ENCODE measurements at regions not wholly inside any gene's neighbourhood (a gene's known extent, or its start where the extent isn't known, plus 50 kb on each side); places are given as distances from the start of the nearest gene placed in this dataset.

- WGBS, result 86% methylated on average over 2 of the region's 2 CpGs
- no peak for TF ChIP-seq HNF4A (conservative IDR thresholded peaks at IDR 0.05)
- no peak for TF ChIP-seq FOXA2 (IDR thresholded peaks at IDR 0.05)
- TF ChIP-seq ZBTB33 (IDR thresholded peaks at IDR 0.05), result no peak
- TF ChIP-seq RAD21 (IDR thresholded peaks at IDR 0.05), result no peak
- no peak for TF ChIP-seq YY1 (IDR thresholded peaks at IDR 0.05)
- TF ChIP-seq ATF3 (IDR thresholded peaks at IDR 0.05), result no peak
- no peak for TF ChIP-seq MAX (IDR thresholded peaks at IDR 0.05)
- TF ChIP-seq REST (IDR thresholded peaks at IDR 0.05), result no peak
- no peak for TF ChIP-seq HNF4G (IDR thresholded peaks at IDR 0.05)
- no peak for TF ChIP-seq EGR1 (IDR thresholded peaks at IDR 0.05; ENCODE audit: low read depth in 2 of 2)
- no peak for TF ChIP-seq CTCF (IDR thresholded peaks at IDR 0.05; ENCODE audit: low read depth, low read length, missing input control)
- DNase-seq (ENCODE audit: low spot score), result no peak
- H3K27ac ChIP-seq (ENCODE audit: low read depth in 1 of 2, low read length in 2 of 2), result no peak overlapping the region
- no peaks in the 10 kb centered on the region for H3K36me3 ChIP-seq (ENCODE audit: control insufficient read depth in 4 of 4, insufficient read depth in 3 of 4, low read depth in 1 of 4, low read length in 3 of 4)
- no peaks in the 10 kb centered on the region for H3K4me1 ChIP-seq (ENCODE audit: control insufficient read depth in 4 of 4, insufficient read depth in 4 of 4, low read length in 3 of 4)
- H3K9ac ChIP-seq (ENCODE audit: low read depth in 1 of 2, low read length in 2 of 2), result no peak overlapping the region
- H3K4me3 ChIP-seq (ENCODE audit: low read depth in 1 of 3, low read length in 3 of 3), result no peak overlapping the region
- H3K9me3 ChIP-seq (ENCODE audit: control insufficient read depth in 4 of 4, low read length in 3 of 4), result peaks cover 0 to 1% (median 0%) of the 10 kb centered on the region in 4 donors
- no peaks in the 10 kb centered on the region for H3K27me3 ChIP-seq (ENCODE audit: control insufficient read depth in 4 of 4, insufficient read depth in 4 of 4, low read length in 3 of 4)
Measured at GRCh38 chr6:84615113-84615850, 149.1 kb downstream of the TBX18 start.

- Histone ChIP-seq H3K27ac (ENCODE audit: low read depth in 1 of 2, low read length in 2 of 2) (no peak overlapping the region), H3K9ac (ENCODE audit: low read depth in 1 of 2, low read length in 2 of 2) (no peak overlapping the region), H3K4me3 (ENCODE audit: low read depth in 1 of 3, low read length in 3 of 3) (no peak overlapping the region), H3K36me3 (ENCODE audit: control insufficient read depth in 4 of 4, insufficient read depth in 3 of 4, low read depth in 1 of 4, low read length in 3 of 4) (no peaks in the 10 kb centered on the region), H3K4me1 (ENCODE audit: control insufficient read depth in 4 of 4, insufficient read depth in 4 of 4, low read length in 3 of 4) (no peaks in the 10 kb centered on the region), H3K27me3 (ENCODE audit: control insufficient read depth in 4 of 4, insufficient read depth in 4 of 4, low read length in 3 of 4) (no peaks in the 10 kb centered on the region), H3K9me3 (ENCODE audit: control insufficient read depth in 4 of 4, low read length in 3 of 4) (no peaks in the 10 kb centered on the region)
- no peak for DNase-seq (ENCODE audit: low spot score)
- WGBS, result 57% methylated on average over 2 of the region's 2 CpGs
- TF ChIP-seq RXRA (IDR thresholded peaks at IDR 0.05) (no peak), SP1 (IDR thresholded peaks at IDR 0.05) (no peak), GABPA (IDR thresholded peaks at IDR 0.05 in 1 of 2, conservative IDR thresholded peaks at IDR 0.05 in 1 of 2) (no peak), ZBTB33 (IDR thresholded peaks at IDR 0.05) (no peak), HNF4G (IDR thresholded peaks at IDR 0.05) (no peak), EGR1 (IDR thresholded peaks at IDR 0.05; ENCODE audit: low read depth in 2 of 2) (no peak), HNF4A (conservative IDR thresholded peaks at IDR 0.05) (no peak), YY1 (IDR thresholded peaks at IDR 0.05) (no peak), FOXA2 (IDR thresholded peaks at IDR 0.05) (no peak), REST (IDR thresholded peaks at IDR 0.05) (no peak), FOXA1 (IDR thresholded peaks at IDR 0.05) (no peak), RAD21 (IDR thresholded peaks at IDR 0.05) (no peak), TAF1 (conservative IDR thresholded peaks at IDR 0.05) (no peak), NR2F2 (IDR thresholded peaks at IDR 0.05) (no peak)
Measured at GRCh38 chr6:84606860-84607259, 157.5 kb downstream of the TBX18 start.

Measured in liver (tissue), 8 donors.